Suprapubic skin (tissue), 4 donors: ENCODE measurements at regions not wholly inside any gene's neighbourhood (a gene's known extent, or its start where the extent isn't known, plus 50 kb on each side); places are given as distances from the start of the nearest gene placed in this dataset.

Experiments used
- CTCF ChIP-seq, 2 donors: fragments of 200-600 bp in 1 of 2; fragments of 450-650 bp in 1 of 2; sonication (generic) in 1 of 2; IDR thresholded peaks; one replicate each; pipeline ENCODE4 v1.5.1; 2016 to 2019; ENCODE audit warnings: antibody characterized with exemption in 2 of 2, mild to moderate bottlenecking in 1 of 2, moderate library complexity in 1 of 2
- EP300 ChIP-seq: sonication (generic); formaldehyde crosslinking; IDR thresholded peaks from one replicate; pipeline ENCODE4 v1.6.1; 2017; ENCODE audit warnings: antibody characterized with exemption
- POLR2A ChIP-seq, 2 donors: fragments of 450-650 bp; IDR thresholded peaks; one replicate each; pipeline ENCODE4 v1.6.1; 2017; ENCODE audit warnings: antibody characterized with exemption in 2 of 2, mild to moderate bottlenecking in 2 of 2, moderate library complexity in 2 of 2
- POLR2AphosphoS5 ChIP-seq, 3 donors: sonication (generic); formaldehyde crosslinking; IDR thresholded peaks; one replicate each; pipeline ENCODE4 v1.6.1; 2017; ENCODE audit warnings: antibody characterized with exemption in 3 of 3

DNA sequence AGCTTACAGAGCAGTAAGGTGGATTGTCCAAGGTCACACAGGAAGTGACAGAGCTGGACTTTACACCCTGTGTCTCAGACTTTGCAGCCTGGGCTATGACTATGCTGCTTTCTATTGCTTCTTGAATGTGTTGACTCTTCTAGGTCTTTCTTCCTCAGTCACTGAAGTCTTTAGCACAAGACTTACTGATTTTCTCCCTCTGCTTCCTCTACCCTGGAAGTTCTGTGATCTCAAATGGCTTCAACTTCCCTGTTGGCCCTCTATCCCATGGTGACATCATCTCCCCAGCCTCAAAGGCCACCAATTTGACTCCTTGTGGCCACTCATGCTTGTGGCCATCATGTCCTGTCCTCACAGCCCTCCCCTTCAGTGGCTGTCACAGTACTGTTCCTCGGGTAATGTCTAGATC, 181.3 kb downstream of the HS3ST3A1 start:
- TF ChIP-seq POLR2AphosphoS5 (IDR thresholded peaks at IDR 0.05) (no peak), CTCF (IDR thresholded peaks at IDR 0.05) (no peak), POLR2A (IDR thresholded peaks at IDR 0.05) (no peak), EP300 (no peak)
